ENCODE measurements at regions not wholly inside any gene's neighbourhood (a gene's known extent, or its start where the extent isn't known, plus 50 kb on each side); places are given as distances from the start of the nearest gene placed in this dataset.

GRCh38 chr18:75984853-75985252 is 510.2 kb downstream of the ZNF516 start:
- Histone ChIP-seq H3K4me1 (no peaks in the 10 kb centered on the region), H3K4me3 (no peak overlapping the region), H3K9me3 (no peaks in the 10 kb centered on the region), H3K27me3 (no peaks in the 10 kb centered on the region), H3K36me3 (no peaks in the 10 kb centered on the region), H3K27ac (no peak overlapping the region)
- no peak for ATAC-seq
- TF ChIP-seq POLR2A (IDR thresholded peaks at IDR 0.05): no peak
- TF ChIP-seq CTCF (IDR thresholded peaks at IDR 0.05 in 4 of 5, conservative IDR thresholded peaks at IDR 0.05 in 1 of 5): no peak
- no peak for DNase-seq
- in situ Hi-C loops (cut with MboI; ENCODE audit: low sequenced_read_pairs in 4 of 4): no loop called here
- intact Hi-C loops (cut with DNase I; ENCODE audit: low total_unique reads): no loop called here

DNA sequence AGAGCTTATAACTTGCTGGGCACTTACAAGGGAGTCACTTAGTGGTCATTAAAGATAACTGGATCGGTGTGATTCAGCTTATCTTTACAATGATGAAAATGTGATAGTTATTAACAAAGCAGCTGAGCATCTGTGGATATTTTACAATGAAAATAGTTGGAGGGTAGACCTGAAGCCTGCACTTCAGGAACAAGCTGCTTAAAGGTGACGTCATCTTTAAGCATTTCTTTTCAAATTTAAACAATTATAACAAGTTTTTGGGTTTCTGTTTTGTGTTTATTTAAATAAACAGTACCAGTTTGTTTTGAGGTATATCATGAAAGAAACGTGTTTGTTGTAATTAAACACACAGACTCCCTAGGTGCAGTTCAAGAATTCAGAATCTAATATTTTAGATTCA is 513.9 kb downstream of the ZNF516 start:
- ATAC-seq (no peak), DNase-seq (no peak)
- in situ Hi-C loops (cut with MboI; ENCODE audit: low sequenced_read_pairs in 4 of 4) (no loop called here), intact Hi-C loops (cut with DNase I; ENCODE audit: low total_unique reads) (no loop called here)
- Histone ChIP-seq H3K9me3 (no peaks in the 10 kb centered on the region), H3K36me3 (no peaks in the 10 kb centered on the region), H3K4me1 (no peaks in the 10 kb centered on the region), H3K27ac (no peak overlapping the region), H3K27me3 (no peaks in the 10 kb centered on the region), H3K4me3 (no peak overlapping the region)
- no peak for TF ChIP-seq CTCF (IDR thresholded peaks at IDR 0.05 in 4 of 5, conservative IDR thresholded peaks at IDR 0.05 in 1 of 5)
- TF ChIP-seq POLR2A (IDR thresholded peaks at IDR 0.05): no peak

DNA sequence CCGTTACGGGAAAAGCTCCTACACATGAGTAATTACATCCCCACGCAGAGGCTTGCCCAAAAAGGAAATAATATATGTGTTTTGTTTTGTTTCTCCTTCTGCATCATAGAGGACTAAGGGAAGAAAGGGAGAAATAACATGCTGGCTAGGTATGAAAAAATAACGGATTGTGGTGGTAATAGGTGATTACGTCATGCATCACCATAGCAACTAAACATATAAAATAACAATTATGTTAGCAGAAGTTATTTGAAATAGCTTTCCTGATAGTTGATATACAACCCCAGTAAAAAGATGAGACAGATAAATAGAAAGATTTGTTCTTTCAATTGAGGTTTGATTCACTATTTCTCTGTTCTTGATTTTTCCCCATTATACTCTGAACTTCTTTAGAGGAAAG is 518.0 kb downstream of the ZNF516 start:
- ATAC-seq (no peak), DNase-seq (no peak)
- intact Hi-C loops (cut with DNase I; ENCODE audit: low total_unique reads): no loop called here
- in situ Hi-C loops (cut with MboI; ENCODE audit: low sequenced_read_pairs in 4 of 4): no loop called here
- H3K27me3 ChIP-seq: no peaks in the 10 kb centered on the region
- no peak for TF ChIP-seq CTCF (IDR thresholded peaks at IDR 0.05 in 4 of 5, conservative IDR thresholded peaks at IDR 0.05 in 1 of 5)
- TF ChIP-seq POLR2A (IDR thresholded peaks at IDR 0.05): no peak
- H3K36me3 ChIP-seq: no peaks in the 10 kb centered on the region
- H3K9me3 ChIP-seq: no peaks in the 10 kb centered on the region
- no peaks in the 10 kb centered on the region for H3K4me1 ChIP-seq
- H3K27ac ChIP-seq: no peak overlapping the region
- H3K4me3 ChIP-seq: no peak overlapping the region

GRCh38 chr18:75970212-75970611 is 524.8 kb downstream of the ZNF516 start:
- H3K4me3 ChIP-seq: no peak overlapping the region
- in situ Hi-C loops (cut with MboI; ENCODE audit: low sequenced_read_pairs in 4 of 4) (no loop called here), intact Hi-C loops (cut with DNase I; ENCODE audit: low total_unique reads) (no loop called here)
- H3K36me3 ChIP-seq: no peaks in the 10 kb centered on the region
- DNase-seq (no peak), ATAC-seq (no peak)
- no peaks in the 10 kb centered on the region for H3K4me1 ChIP-seq
- no peak overlapping the region for H3K27ac ChIP-seq
- H3K9me3 ChIP-seq: no peaks in the 10 kb centered on the region
- H3K27me3 ChIP-seq: no peaks in the 10 kb centered on the region
- TF ChIP-seq CTCF (IDR thresholded peaks at IDR 0.05 in 4 of 5, conservative IDR thresholded peaks at IDR 0.05 in 1 of 5) (no peak), POLR2A (IDR thresholded peaks at IDR 0.05) (no peak)

DNA sequence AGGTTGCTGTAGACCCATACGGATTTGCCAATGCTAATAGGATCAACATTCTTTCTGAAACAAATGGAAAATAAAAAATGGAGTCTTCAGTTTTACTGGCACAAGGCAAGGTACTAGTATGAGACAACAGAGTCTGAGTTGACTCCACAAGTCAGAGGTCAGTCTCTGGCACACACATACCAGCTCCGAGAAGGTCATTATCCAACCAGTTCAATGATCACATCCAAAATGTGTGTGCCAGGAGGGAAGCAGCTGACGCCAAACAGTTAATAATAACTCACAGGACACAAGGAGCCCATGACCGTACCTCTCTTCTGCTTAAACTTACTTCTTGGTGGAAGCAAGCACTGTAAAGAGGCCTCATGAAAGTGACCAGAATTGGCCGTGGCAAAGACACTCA is 528.6 kb downstream of the ZNF516 start:
- TF ChIP-seq POLR2A (IDR thresholded peaks at IDR 0.05): no peak
- no peak for TF ChIP-seq CTCF (IDR thresholded peaks at IDR 0.05 in 4 of 5, conservative IDR thresholded peaks at IDR 0.05 in 1 of 5)
- no peak overlapping the region for H3K27ac ChIP-seq
- no peaks in the 10 kb centered on the region for H3K36me3 ChIP-seq
- no peak overlapping the region for H3K4me3 ChIP-seq
- H3K9me3 ChIP-seq: no peaks in the 10 kb centered on the region
- no peaks in the 10 kb centered on the region for H3K4me1 ChIP-seq
- ATAC-seq: no peak
- in situ Hi-C loops (cut with MboI; ENCODE audit: low sequenced_read_pairs in 4 of 4): no loop called here
- intact Hi-C loops (cut with DNase I; ENCODE audit: low total_unique reads): no loop called here
- no peaks in the 10 kb centered on the region for H3K27me3 ChIP-seq
- DNase-seq: no peak
